ENCODE measurements at regions not wholly inside any gene's neighbourhood (a gene's known extent, or its start where the extent isn't known, plus 50 kb on each side); places are given as distances from the start of the nearest gene placed in this dataset.

DNA sequence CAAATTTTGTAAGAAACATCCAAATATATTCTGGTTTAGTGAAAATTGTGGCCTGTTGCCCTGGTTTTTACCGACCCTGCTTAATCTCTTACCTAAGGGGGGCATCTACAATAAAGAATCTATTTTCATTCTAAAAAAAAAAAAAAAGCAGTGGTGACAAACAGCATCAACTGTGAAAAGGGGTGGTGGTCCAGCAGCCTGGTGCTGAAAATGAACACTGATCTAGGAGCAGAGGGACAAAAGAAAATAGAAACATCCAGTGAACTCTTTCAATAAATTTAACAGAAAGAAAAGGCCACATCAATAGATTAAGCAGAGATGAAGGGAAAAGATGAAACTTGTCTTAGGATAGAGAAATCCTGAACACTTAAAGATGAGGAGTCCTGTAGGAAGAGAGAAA lies 348.7 kb upstream of the GRAMD2B start:
- Mint-ChIP-seq H3K4me1 (ENCODE audit: low read depth, unreplicated experiment) (no peaks in the 10 kb centered on the region), H3K36me3 (ENCODE audit: insufficient read depth, unreplicated experiment) (no peaks in the 10 kb centered on the region), H3K27ac (ENCODE audit: unreplicated experiment) (no peak overlapping the region), H3K4me3 (ENCODE audit: unreplicated experiment) (no peak overlapping the region), H3K27me3 (ENCODE audit: insufficient read depth, unreplicated experiment) (no peaks in the 10 kb centered on the region), H3K9me3 (ENCODE audit: unreplicated experiment) (peaks cover 19% of the 10 kb centered on the region)
- no TSS peak for BruUV-seq (replicated peaks)
- Histone ChIP-seq H3K27me3 (replicated peaks; ENCODE audit: control insufficient read depth, insufficient read depth, low read length) (no peaks in the 10 kb centered on the region), H3K4me1 (no peaks in the 10 kb centered on the region), H3K36me3 (ENCODE audit: control insufficient read depth, insufficient read depth, low read length) (no peaks in the 10 kb centered on the region), H3K9me3 (no peaks in the 10 kb centered on the region), H3K4me3 (ENCODE audit: low read depth, low read length) (no peak overlapping the region)
- no peak for DNase-seq
- TF ChIP-seq, protein P1, sequence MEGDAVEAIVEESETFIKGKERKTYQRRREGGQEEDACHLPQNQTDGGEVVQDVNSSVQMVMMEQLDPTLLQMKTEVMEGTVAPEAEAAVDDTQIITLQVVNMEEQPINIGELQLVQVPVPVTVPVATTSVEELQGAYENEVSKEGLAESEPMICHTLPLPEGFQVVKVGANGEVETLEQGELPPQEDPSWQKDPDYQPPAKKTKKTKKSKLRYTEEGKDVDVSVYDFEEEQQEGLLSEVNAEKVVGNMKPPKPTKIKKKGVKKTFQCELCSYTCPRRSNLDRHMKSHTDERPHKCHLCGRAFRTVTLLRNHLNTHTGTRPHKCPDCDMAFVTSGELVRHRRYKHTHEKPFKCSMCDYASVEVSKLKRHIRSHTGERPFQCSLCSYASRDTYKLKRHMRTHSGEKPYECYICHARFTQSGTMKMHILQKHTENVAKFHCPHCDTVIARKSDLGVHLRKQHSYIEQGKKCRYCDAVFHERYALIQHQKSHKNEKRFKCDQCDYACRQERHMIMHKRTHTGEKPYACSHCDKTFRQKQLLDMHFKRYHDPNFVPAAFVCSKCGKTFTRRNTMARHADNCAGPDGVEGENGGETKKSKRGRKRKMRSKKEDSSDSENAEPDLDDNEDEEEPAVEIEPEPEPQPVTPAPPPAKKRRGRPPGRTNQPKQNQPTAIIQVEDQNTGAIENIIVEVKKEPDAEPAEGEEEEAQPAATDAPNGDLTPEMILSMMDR (IDR thresholded peaks at IDR 0.05; ENCODE audit: insufficient read depth in 1 of 2, low read depth in 1 of 2, low read length in 1 of 2, severe bottlenecking in 1 of 2, unreplicated experiment in 1 of 2): no peak
- ChIA-PET POLR2A (no interaction called here), CTCF (no interaction called here)
- intact Hi-C loops (cut with micrococcal nuclease; ENCODE audit: unreplicated experiment): no loop called here

DNA sequence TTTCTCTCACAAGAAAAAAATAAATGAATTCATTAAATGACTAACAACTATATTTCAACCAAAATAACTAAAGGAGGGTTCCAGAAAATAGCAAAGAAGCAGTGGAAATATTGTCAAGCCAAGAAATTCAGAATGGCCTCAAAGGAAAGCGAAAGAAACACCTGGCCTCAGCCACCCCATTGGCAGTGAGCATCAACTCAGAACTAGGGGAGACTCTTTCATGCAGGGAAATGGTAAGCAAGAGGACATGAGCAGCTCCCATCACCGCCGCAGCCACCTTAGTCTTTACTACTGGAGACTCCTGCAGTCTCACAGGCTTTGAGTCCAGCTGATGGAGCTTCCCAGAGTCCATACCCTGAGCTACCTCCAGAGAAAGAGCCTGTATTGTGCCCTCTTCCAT lies 343.9 kb upstream of the GRAMD2B start:
- Histone ChIP-seq H3K36me3 (ENCODE audit: control insufficient read depth, insufficient read depth, low read length) (no peaks in the 10 kb centered on the region), H3K9me3 (no peaks in the 10 kb centered on the region), H3K27me3 (replicated peaks; ENCODE audit: control insufficient read depth, insufficient read depth, low read length) (no peaks in the 10 kb centered on the region), H3K4me3 (ENCODE audit: low read depth, low read length) (no peak overlapping the region), H3K4me1 (no peaks in the 10 kb centered on the region)
- POLR2A ChIA-PET: no interaction called here
- Mint-ChIP-seq H3K27ac (ENCODE audit: unreplicated experiment) (no peak overlapping the region), H3K4me1 (ENCODE audit: low read depth, unreplicated experiment) (no peaks in the 10 kb centered on the region), H3K36me3 (ENCODE audit: insufficient read depth, unreplicated experiment) (no peaks in the 10 kb centered on the region), H3K9me3 (ENCODE audit: unreplicated experiment) (peaks cover 29% of the 10 kb centered on the region), H3K4me3 (ENCODE audit: unreplicated experiment) (no peak overlapping the region), H3K27me3 (ENCODE audit: insufficient read depth, unreplicated experiment) (no peaks in the 10 kb centered on the region)
- intact Hi-C loops (cut with micrococcal nuclease; ENCODE audit: unreplicated experiment): no loop called here
- CTCF ChIA-PET: no interaction called here
- TF ChIP-seq, protein P1 (IDR thresholded peaks at IDR 0.05; ENCODE audit: insufficient read depth in 1 of 2, low read depth in 1 of 2, low read length in 1 of 2, severe bottlenecking in 1 of 2, unreplicated experiment in 1 of 2): no peak
- no peak for DNase-seq
- BruUV-seq (replicated peaks): no TSS peak

DNA sequence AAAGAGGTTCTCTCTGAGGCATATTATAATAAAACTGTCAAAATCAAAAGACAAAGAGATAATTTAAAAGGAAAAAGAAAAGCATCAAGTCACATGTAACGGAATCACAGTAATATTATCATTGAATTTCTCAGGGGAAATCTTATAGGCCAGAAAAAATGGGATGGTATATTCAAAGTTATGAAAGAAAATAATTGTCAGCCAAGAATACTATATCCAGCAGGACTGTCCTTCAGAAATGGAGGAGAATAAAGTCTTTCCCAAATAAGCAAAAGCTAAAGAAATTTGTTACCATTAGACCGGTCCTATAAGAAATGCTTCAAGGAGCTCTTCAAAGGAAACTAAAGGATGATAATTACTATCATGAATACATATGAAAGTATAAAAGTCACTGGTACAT lies 342.0 kb upstream of the GRAMD2B start:
- Histone ChIP-seq H3K36me3 (ENCODE audit: control insufficient read depth, insufficient read depth, low read length) (no peaks in the 10 kb centered on the region), H3K4me1 (no peaks in the 10 kb centered on the region), H3K27me3 (replicated peaks; ENCODE audit: control insufficient read depth, insufficient read depth, low read length) (no peaks in the 10 kb centered on the region), H3K9me3 (0 out of 2 replicates have a peak, but pooled peaks cover 9% of the 10 kb centered on the region), H3K4me3 (ENCODE audit: low read depth, low read length) (no peak overlapping the region)
- no TSS peak for BruUV-seq (replicated peaks)
- Mint-ChIP-seq H3K4me3 (ENCODE audit: unreplicated experiment) (no peak overlapping the region), H3K27ac (ENCODE audit: unreplicated experiment) (no peak overlapping the region), H3K9me3 (ENCODE audit: unreplicated experiment) (peaks cover 30% of the 10 kb centered on the region), H3K4me1 (ENCODE audit: low read depth, unreplicated experiment) (no peaks in the 10 kb centered on the region), H3K27me3 (ENCODE audit: insufficient read depth, unreplicated experiment) (no peaks in the 10 kb centered on the region), H3K36me3 (ENCODE audit: insufficient read depth, unreplicated experiment) (no peaks in the 10 kb centered on the region)
- CTCF ChIA-PET: no interaction called here
- TF ChIP-seq, protein P1 (IDR thresholded peaks at IDR 0.05; ENCODE audit: insufficient read depth in 1 of 2, low read depth in 1 of 2, low read length in 1 of 2, severe bottlenecking in 1 of 2, unreplicated experiment in 1 of 2): no peak
- DNase-seq: no peak
- intact Hi-C loops (cut with micrococcal nuclease; ENCODE audit: unreplicated experiment): no loop called here
- POLR2A ChIA-PET: no interaction called here
